ENCODE measurements at regions not wholly inside any gene's neighbourhood (a gene's known extent, or its start where the extent isn't known, plus 50 kb on each side); places are given as distances from the start of the nearest gene placed in this dataset.
A peak's percentile ranks its signal among the peaks of the same experiment; 100 is the strongest.

- no peak for DNase-seq (ENCODE audit: low read depth in 4 of 4, low spot score in 3 of 4)
Observed at GRCh38 chr13:44117351-44117750, 237.6 kb downstream of the LACC1 start.

GRCh38 chr13:44117816-44118215 lies 238.1 kb downstream of the LACC1 start:
- DNase-seq (ENCODE audit: low read depth in 4 of 4, low spot score in 3 of 4), result no peak

GRCh38 chr13:44118881-44119280 lies 239.2 kb downstream of the LACC1 start:
- no peak for DNase-seq (ENCODE audit: low read depth in 4 of 4, low spot score in 3 of 4)

GRCh38 chr13:44120043-44120442 lies 240.3 kb downstream of the LACC1 start:
- no peak for DNase-seq (ENCODE audit: low read depth in 4 of 4, low spot score in 3 of 4)

- DNase-seq (ENCODE audit: low read depth in 4 of 4, low spot score in 3 of 4), result no peak
Observed at GRCh38 chr13:44120849-44121755, 241.4 kb downstream of the LACC1 start.

GRCh38 chr13:44124352-44124751 lies 244.6 kb downstream of the LACC1 start:
- DNase-seq (ENCODE audit: low read depth in 4 of 4, low spot score in 3 of 4), result no peak

- DNase-seq (ENCODE audit: low read depth in 4 of 4, low spot score in 3 of 4), result no peak
Observed at GRCh38 chr13:44125943-44126469, 246.3 kb downstream of the LACC1 start.

GRCh38 chr13:44128552-44129001 lies 245.0 kb upstream of the SERP2 start:
- no peak for DNase-seq (ENCODE audit: low read depth in 4 of 4, low spot score in 3 of 4)

GRCh38 chr13:44129418-44129817 lies 244.2 kb upstream of the SERP2 start:
- DNase-seq (ENCODE audit: low read depth in 4 of 4, low spot score in 3 of 4), result no peak

- no peak for DNase-seq (ENCODE audit: low read depth in 4 of 4, low spot score in 3 of 4)
Observed at GRCh38 chr13:44131069-44131614, 242.5 kb upstream of the SERP2 start.

- no peak for DNase-seq (ENCODE audit: low read depth in 4 of 4, low spot score in 3 of 4)
Observed at GRCh38 chr13:44132710-44133109, 240.9 kb upstream of the SERP2 start.

GRCh38 chr13:44133626-44134025 lies 240.0 kb upstream of the SERP2 start:
- DNase-seq (ENCODE audit: low read depth in 4 of 4, low spot score in 3 of 4), result no peak

- no peak for DNase-seq (ENCODE audit: low read depth in 4 of 4, low spot score in 3 of 4)
Observed at GRCh38 chr13:44135566-44135965, 238.1 kb upstream of the SERP2 start.

GRCh38 chr13:44136696-44137268 lies 236.8 kb upstream of the SERP2 start:
- no peak for DNase-seq (ENCODE audit: low read depth in 4 of 4, low spot score in 3 of 4)

- no peak for DNase-seq (ENCODE audit: low read depth in 4 of 4, low spot score in 3 of 4)
Observed at GRCh38 chr13:44137466-44137865, 236.2 kb upstream of the SERP2 start.

GRCh38 chr13:44140146-44140545 lies 233.5 kb upstream of the SERP2 start:
- DNase-seq (ENCODE audit: low read depth in 4 of 4, low spot score in 3 of 4), result no peak

GRCh38 chr13:44140888-44141724 lies 232.5 kb upstream of the SERP2 start:
- DNase-seq (ENCODE audit: low read depth in 4 of 4, low spot score in 3 of 4), result no peak

- DNase-seq (ENCODE audit: low read depth in 4 of 4, low spot score in 3 of 4), result peak; percentile 79 to 89 (median 82)
Observed at GRCh38 chr13:44141725-44142539, 231.7 kb upstream of the SERP2 start.

GRCh38 chr13:44142540-44142867 lies 231.1 kb upstream of the SERP2 start:
- no peak for DNase-seq (ENCODE audit: low read depth in 4 of 4, low spot score in 3 of 4)
